Peyer's patch (tissue), 4 donors: ENCODE measurements at regions not wholly inside any gene's neighbourhood (a gene's known extent, or its start where the extent isn't known, plus 50 kb on each side); places are given as distances from the start of the nearest gene placed in this dataset.

ENCODE experiments used
- DNase-seq, 3 donors: peaks; one replicate each; pipeline ENCODE4 v3.0.0-alpha.2; 2017 to 2019
- H3K27ac ChIP-seq, 4 donors: fragments of 200-600 bp; sonication (generic); one replicate each; pipeline ENCODE4 v1.5.1; 2016 to 2019
- H3K27me3 ChIP-seq, 2 donors: fragments of 200-600 bp; sonication (generic); one replicate each; pipeline ENCODE4 v1.5.1; 2019
- H3K36me3 ChIP-seq, 3 donors: fragments of 200-600 bp; sonication (generic); one replicate each; pipeline ENCODE4 v1.5.1; 2016 to 2019
- H3K4me1 ChIP-seq, 4 donors: fragments of 200-600 bp; sonication (generic); one replicate each; pipeline ENCODE4 v1.5.1; 2016 to 2019
- H3K4me3 ChIP-seq, 4 donors: fragments of 200-600 bp; sonication (generic); 1 replicate in 3 of 4; 2 replicates in 1 of 4; pipeline ENCODE4 v1.5.1; 2016 to 2019; ENCODE audit warnings: mild to moderate bottlenecking in 1 of 4
- H3K9me3 ChIP-seq, 4 donors: fragments of 200-600 bp; sonication (generic); one replicate each; pipeline ENCODE4 v1.5.1; 2016 to 2019; ENCODE audit warnings: mild to moderate bottlenecking in 1 of 4
- CTCF ChIP-seq, 6 experiments: fragments of 450-650 bp in 4 of 6; fragments of 200-600 bp in 2 of 6; sonication (generic) in 1 of 6; IDR thresholded peaks; one replicate each; pipeline ENCODE4 v1.5.1; 2017 to 2019; ENCODE audit warnings: antibody characterized with exemption in 6 of 6, mild to moderate bottlenecking in 3 of 6, moderate library complexity in 1 of 6
- POLR2A ChIP-seq, 2 donors: fragments of 450-650 bp; IDR thresholded peaks; one replicate each; pipeline ENCODE4 v1.5.1; 2017; ENCODE audit warnings: antibody characterized with exemption in 2 of 2, mild to moderate bottlenecking in 2 of 2, moderate library complexity in 2 of 2

GRCh38 chr17:53106886-53107285, 715.8 kb upstream of the KIF2B start:
- Histone ChIP-seq H3K4me1 (no peaks in the 10 kb centered on the region), H3K36me3 (no peaks in the 10 kb centered on the region), H3K27ac (no peak overlapping the region), H3K9me3 (no peaks in the 10 kb centered on the region), H3K4me3 (no peak overlapping the region), H3K27me3 (no peaks in the 10 kb centered on the region)
- DNase-seq = no peak
- no peak for TF ChIP-seq CTCF (IDR thresholded peaks at IDR 0.05)
- TF ChIP-seq POLR2A (IDR thresholded peaks at IDR 0.05) = no peak

GRCh38 chr17:53101706-53102105, 721.0 kb upstream of the KIF2B start:
- H3K27me3 ChIP-seq = no peaks in the 10 kb centered on the region
- no peaks in the 10 kb centered on the region for H3K4me1 ChIP-seq
- TF ChIP-seq CTCF (IDR thresholded peaks at IDR 0.05) = no peak
- TF ChIP-seq POLR2A (IDR thresholded peaks at IDR 0.05) = no peak
- no peak overlapping the region for H3K27ac ChIP-seq
- DNase-seq = no peak
- H3K36me3 ChIP-seq = no peaks in the 10 kb centered on the region
- no peaks in the 10 kb centered on the region for H3K9me3 ChIP-seq
- no peak overlapping the region for H3K4me3 ChIP-seq

GRCh38 chr17:53100126-53100525, 722.6 kb upstream of the KIF2B start:
- no peak overlapping the region for H3K27ac ChIP-seq
- H3K36me3 ChIP-seq = no peaks in the 10 kb centered on the region
- no peaks in the 10 kb centered on the region for H3K9me3 ChIP-seq
- no peaks in the 10 kb centered on the region for H3K27me3 ChIP-seq
- H3K4me3 ChIP-seq = no peak overlapping the region
- H3K4me1 ChIP-seq = no peaks in the 10 kb centered on the region
- TF ChIP-seq POLR2A (IDR thresholded peaks at IDR 0.05) = no peak
- no peak for TF ChIP-seq CTCF (IDR thresholded peaks at IDR 0.05)
- DNase-seq = no peak

GRCh38 chr17:53093391-53093790, 729.3 kb upstream of the KIF2B start:
- Histone ChIP-seq H3K9me3 (no peaks in the 10 kb centered on the region), H3K27me3 (no peaks in the 10 kb centered on the region), H3K27ac (no peak overlapping the region), H3K4me1 (no peaks in the 10 kb centered on the region), H3K4me3 (no peak overlapping the region), H3K36me3 (no peaks in the 10 kb centered on the region)
- no peak for TF ChIP-seq POLR2A (IDR thresholded peaks at IDR 0.05)
- no peak for TF ChIP-seq CTCF (IDR thresholded peaks at IDR 0.05)
- DNase-seq = no peak

- H3K27me3 ChIP-seq = no peaks in the 10 kb centered on the region
- no peak overlapping the region for H3K4me3 ChIP-seq
- no peaks in the 10 kb centered on the region for H3K36me3 ChIP-seq
- H3K4me1 ChIP-seq = no peaks in the 10 kb centered on the region
- TF ChIP-seq CTCF (IDR thresholded peaks at IDR 0.05) = no peak
- TF ChIP-seq POLR2A (IDR thresholded peaks at IDR 0.05) = no peak
- no peak for DNase-seq
- no peaks in the 10 kb centered on the region for H3K9me3 ChIP-seq
- H3K27ac ChIP-seq = no peak overlapping the region
Observed at GRCh38 chr17:53092072-53092471, 730.7 kb upstream of the KIF2B start.

- TF ChIP-seq POLR2A (IDR thresholded peaks at IDR 0.05) (no peak), CTCF (IDR thresholded peaks at IDR 0.05) (no peak)
- H3K9me3 ChIP-seq = no peaks in the 10 kb centered on the region
- H3K4me1 ChIP-seq = no peaks in the 10 kb centered on the region
- no peak overlapping the region for H3K4me3 ChIP-seq
- DNase-seq = no peak
- H3K27me3 ChIP-seq = no peaks in the 10 kb centered on the region
- no peaks in the 10 kb centered on the region for H3K36me3 ChIP-seq
- H3K27ac ChIP-seq = no peak overlapping the region
Observed at GRCh38 chr17:53090770-53091169, 732.0 kb upstream of the KIF2B start.
